ENCODE measurements at regions not wholly inside any gene's neighbourhood (a gene's known extent, or its start where the extent isn't known, plus 50 kb on each side); places are given as distances from the start of the nearest gene placed in this dataset.

DNA sequence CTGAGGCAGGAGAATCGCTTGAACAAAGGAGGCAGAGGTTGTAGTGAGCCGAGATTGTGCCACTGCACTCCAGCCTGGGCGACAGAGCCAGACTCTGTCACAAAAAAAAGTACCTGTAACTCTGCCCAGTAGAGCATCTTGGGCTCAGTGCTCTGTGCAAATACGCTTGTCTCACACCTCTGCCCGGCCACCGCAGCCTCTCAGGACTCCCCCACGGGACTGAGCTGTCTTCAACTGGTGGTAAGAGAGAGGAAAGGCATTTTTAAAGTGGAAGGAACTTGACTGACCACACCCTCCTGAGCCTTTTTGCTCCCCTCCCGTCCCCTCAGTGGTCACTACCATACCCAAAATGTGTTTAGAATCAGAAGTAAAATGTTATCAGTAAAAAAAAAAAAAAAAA, 174.3 kb upstream of the PIK3R1 start:
- no peak overlapping the region for H3K4me3 ChIP-seq
- TF ChIP-seq, protein P1, sequence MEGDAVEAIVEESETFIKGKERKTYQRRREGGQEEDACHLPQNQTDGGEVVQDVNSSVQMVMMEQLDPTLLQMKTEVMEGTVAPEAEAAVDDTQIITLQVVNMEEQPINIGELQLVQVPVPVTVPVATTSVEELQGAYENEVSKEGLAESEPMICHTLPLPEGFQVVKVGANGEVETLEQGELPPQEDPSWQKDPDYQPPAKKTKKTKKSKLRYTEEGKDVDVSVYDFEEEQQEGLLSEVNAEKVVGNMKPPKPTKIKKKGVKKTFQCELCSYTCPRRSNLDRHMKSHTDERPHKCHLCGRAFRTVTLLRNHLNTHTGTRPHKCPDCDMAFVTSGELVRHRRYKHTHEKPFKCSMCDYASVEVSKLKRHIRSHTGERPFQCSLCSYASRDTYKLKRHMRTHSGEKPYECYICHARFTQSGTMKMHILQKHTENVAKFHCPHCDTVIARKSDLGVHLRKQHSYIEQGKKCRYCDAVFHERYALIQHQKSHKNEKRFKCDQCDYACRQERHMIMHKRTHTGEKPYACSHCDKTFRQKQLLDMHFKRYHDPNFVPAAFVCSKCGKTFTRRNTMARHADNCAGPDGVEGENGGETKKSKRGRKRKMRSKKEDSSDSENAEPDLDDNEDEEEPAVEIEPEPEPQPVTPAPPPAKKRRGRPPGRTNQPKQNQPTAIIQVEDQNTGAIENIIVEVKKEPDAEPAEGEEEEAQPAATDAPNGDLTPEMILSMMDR (IDR thresholded peaks at IDR 0.05; ENCODE audit: poor library complexity): no peak
- TF ChIP-seq EZH2 (IDR thresholded peaks at IDR 0.05; ENCODE audit: borderline replicate concordance) (no peak), EZH2phosphoT487 (IDR thresholded peaks at IDR 0.05; ENCODE audit: low read depth, severe bottlenecking, unreplicated experiment) (no peak)
- no peaks in the 10 kb centered on the region for H3K4me1 ChIP-seq (ENCODE audit: insufficient read depth)
- H3K79me2 ChIP-seq: no peaks in the 10 kb centered on the region
- H3K9me2 ChIP-seq (replicated peaks; ENCODE audit: insufficient read depth): no peaks in the 10 kb centered on the region
- no peak overlapping the region for H2AFZ ChIP-seq
- no peaks in the 10 kb centered on the region for H3K36me3 ChIP-seq (replicated peaks; ENCODE audit: insufficient read depth, low read depth)
- no peak for DNase-seq (ENCODE audit: low spot score)
- no peak overlapping the region for H3K4me2 ChIP-seq
- H3K27ac ChIP-seq: no peak overlapping the region
- no peaks in the 10 kb centered on the region for H3K9me3 ChIP-seq (ENCODE audit: low read depth)
- H4K20me1 ChIP-seq (ENCODE audit: insufficient read depth, poor library complexity, severe bottlenecking): no peaks in the 10 kb centered on the region
- no peaks in the 10 kb centered on the region for H3K27me3 ChIP-seq
- 80% methylated on average over 8 of the region's 8 CpGs for WGBS (ENCODE audit: low lambda C conversion rate, missing lambda C conversion rate)

DNA sequence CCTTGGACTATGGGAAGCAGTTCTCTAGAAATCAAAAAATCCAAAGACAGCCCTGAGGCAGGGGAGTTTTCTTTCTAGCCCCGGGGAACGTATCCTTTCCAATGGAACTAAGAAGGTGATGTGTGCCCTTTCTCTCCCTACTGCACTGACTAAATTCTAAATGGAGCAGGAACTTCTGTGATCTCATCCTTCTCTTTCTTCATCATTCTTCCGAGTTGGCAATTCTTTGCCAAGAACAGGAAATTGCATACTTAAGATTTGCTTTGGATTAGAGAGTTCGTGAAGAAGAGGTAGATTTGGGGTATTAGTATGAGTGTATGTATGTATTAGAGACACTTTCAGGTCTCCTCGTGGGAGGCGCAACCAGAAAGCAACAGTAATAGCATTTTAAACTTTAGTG, 178.0 kb upstream of the PIK3R1 start:
- Histone ChIP-seq H2AFZ (no peak overlapping the region), H3K79me2 (no peaks in the 10 kb centered on the region), H4K20me1 (ENCODE audit: insufficient read depth, poor library complexity, severe bottlenecking) (no peaks in the 10 kb centered on the region), H3K36me3 (replicated peaks; ENCODE audit: insufficient read depth, low read depth) (no peaks in the 10 kb centered on the region), H3K27me3 (no peaks in the 10 kb centered on the region), H3K9me3 (ENCODE audit: low read depth) (no peaks in the 10 kb centered on the region), H3K4me1 (ENCODE audit: insufficient read depth) (peaks cover 24% of the 10 kb centered on the region), H3K9me2 (replicated peaks; ENCODE audit: insufficient read depth) (no peaks in the 10 kb centered on the region), H3K27ac (no peak overlapping the region), H3K4me2 (no peak overlapping the region), H3K4me3 (no peak overlapping the region)
- DNase-seq (ENCODE audit: low spot score): no peak
- WGBS (ENCODE audit: low lambda C conversion rate, missing lambda C conversion rate): 82% methylated on average over 6 of the region's 6 CpGs
- TF ChIP-seq EZH2 (IDR thresholded peaks at IDR 0.05; ENCODE audit: borderline replicate concordance): no peak
- TF ChIP-seq EZH2phosphoT487 (IDR thresholded peaks at IDR 0.05; ENCODE audit: low read depth, severe bottlenecking, unreplicated experiment): no peak
- TF ChIP-seq, protein P1 (IDR thresholded peaks at IDR 0.05; ENCODE audit: poor library complexity): no peak

DNA sequence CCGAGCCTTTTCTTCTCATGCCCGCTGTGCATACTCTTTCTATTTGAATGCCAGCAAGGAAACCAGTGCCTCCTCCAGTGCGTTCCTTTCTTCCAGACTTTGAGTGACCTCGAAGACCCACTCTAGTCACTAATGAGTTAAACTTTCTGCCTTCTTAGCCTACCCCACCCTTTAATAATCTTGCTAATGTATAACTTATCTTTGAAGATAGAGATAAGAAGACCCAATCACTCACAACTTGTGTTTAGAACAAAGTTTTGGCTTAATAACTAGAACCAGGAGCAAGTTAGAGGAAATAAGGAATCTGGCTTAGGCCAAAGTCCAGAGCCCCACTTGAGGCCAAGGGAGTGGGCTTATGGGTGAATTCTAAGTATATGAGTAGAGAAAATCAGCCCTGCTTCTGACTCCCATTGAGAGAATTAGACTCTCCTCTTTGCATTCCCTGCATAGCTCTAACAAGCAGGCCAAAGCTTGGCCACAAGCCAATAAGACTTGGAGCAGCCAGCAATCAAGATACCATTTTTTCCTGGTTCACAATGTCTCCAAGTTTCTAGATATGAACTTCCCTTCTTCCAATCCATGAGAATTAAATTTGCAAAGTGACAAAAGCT, 181.5 kb upstream of the PIK3R1 start:
- Histone ChIP-seq H3K36me3 (replicated peaks; ENCODE audit: insufficient read depth, low read depth) (no peaks in the 10 kb centered on the region), H3K9me3 (ENCODE audit: low read depth) (no peaks in the 10 kb centered on the region), H3K4me1 (ENCODE audit: insufficient read depth) (peaks cover 25% of the 10 kb centered on the region), H3K9me2 (replicated peaks; ENCODE audit: insufficient read depth) (no peaks in the 10 kb centered on the region), H3K27me3 (no peaks in the 10 kb centered on the region), H3K4me2 (peak overlapping the region; percentile 12), H2AFZ (no peak overlapping the region), H4K20me1 (ENCODE audit: insufficient read depth, poor library complexity, severe bottlenecking) (no peaks in the 10 kb centered on the region), H3K4me3 (no peak overlapping the region), H3K79me2 (no peaks in the 10 kb centered on the region), H3K27ac (peak overlapping the region; percentile 38)
- DNase-seq (ENCODE audit: low spot score): peak; percentile 76
- WGBS (ENCODE audit: low lambda C conversion rate, missing lambda C conversion rate): 58% methylated on average over 4 of the region's 4 CpGs
- TF ChIP-seq EZH2 (IDR thresholded peaks at IDR 0.05; ENCODE audit: borderline replicate concordance) (no peak), EZH2phosphoT487 (IDR thresholded peaks at IDR 0.05; ENCODE audit: low read depth, severe bottlenecking, unreplicated experiment) (no peak)
- TF ChIP-seq, protein P1 (IDR thresholded peaks at IDR 0.05; ENCODE audit: poor library complexity): no peak

Data from hepatocyte (in vitro differentiated cells).